ENCODE measurements at regions not wholly inside any gene's neighbourhood (a gene's known extent, or its start where the extent isn't known, plus 50 kb on each side); places are given as distances from the start of the nearest gene placed in this dataset.

DNA sequence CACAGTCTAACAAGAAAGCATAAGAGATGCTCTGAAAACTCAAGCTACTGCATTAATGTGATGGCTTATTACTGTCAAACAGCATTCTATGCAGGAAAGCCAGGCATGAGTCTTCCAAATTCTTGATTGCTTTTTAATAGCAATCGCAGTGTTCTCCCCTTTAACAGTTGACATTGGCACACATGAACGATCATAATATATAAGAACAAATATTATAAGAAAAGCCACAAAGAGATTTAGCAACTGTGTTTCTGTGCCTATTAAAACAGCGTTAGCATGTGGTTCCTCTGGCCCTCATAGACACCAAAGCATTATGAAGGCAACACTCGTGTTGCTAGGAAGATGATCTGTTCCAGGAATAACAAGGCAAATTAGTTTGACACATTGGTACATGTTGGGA, 245.0 kb downstream of the ACKR3 start (continued):
- TF ChIP-seq, protein P1, sequence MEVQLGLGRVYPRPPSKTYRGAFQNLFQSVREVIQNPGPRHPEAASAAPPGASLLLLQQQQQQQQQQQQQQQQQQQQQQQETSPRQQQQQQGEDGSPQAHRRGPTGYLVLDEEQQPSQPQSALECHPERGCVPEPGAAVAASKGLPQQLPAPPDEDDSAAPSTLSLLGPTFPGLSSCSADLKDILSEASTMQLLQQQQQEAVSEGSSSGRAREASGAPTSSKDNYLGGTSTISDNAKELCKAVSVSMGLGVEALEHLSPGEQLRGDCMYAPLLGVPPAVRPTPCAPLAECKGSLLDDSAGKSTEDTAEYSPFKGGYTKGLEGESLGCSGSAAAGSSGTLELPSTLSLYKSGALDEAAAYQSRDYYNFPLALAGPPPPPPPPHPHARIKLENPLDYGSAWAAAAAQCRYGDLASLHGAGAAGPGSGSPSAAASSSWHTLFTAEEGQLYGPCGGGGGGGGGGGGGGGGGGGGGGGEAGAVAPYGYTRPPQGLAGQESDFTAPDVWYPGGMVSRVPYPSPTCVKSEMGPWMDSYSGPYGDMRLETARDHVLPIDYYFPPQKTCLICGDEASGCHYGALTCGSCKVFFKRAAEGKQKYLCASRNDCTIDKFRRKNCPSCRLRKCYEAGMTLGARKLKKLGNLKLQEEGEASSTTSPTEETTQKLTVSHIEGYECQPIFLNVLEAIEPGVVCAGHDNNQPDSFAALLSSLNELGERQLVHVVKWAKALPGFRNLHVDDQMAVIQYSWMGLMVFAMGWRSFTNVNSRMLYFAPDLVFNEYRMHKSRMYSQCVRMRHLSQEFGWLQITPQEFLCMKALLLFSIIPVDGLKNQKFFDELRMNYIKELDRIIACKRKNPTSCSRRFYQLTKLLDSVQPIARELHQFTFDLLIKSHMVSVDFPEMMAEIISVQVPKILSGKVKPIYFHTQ (CRISPR knock-in tag; IDR thresholded peaks at IDR 0.05), result no peak
- TF ChIP-seq HMGA2 (CRISPR knock-in tag; IDR thresholded peaks at IDR 0.05) (no peak), IRF2 (CRISPR knock-in tag; IDR thresholded peaks at IDR 0.05; ENCODE audit: borderline replicate concordance, low read depth) (no peak)

DNA sequence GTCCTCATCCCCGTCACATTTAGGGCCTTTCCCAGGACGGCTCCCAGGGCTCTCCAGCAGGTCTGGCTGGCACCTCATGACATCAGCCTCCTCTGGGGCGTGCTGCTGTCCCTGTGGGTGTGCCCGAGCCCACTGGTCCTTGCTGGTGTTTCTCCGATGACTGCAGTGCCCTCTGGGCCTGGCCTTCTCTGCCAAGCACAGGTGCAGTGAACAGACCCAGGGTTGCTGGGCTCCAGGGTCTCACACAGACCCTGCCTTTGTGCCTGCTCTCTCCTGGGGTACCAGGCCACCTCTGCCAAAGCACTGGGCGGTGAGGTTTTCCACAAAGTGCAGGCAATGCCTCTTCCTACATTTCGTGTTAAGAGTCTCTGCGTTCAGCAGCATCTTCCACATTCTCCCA, 246.1 kb downstream of the ACKR3 start:
- Mint-ChIP-seq H3K9me3 (peaks cover 14% of the 10 kb centered on the region), H3K4me1 (peaks cover 14% of the 10 kb centered on the region), H3K4me3 (no peak overlapping the region), H3K27me3 (ENCODE audit: low read depth) (no peaks in the 10 kb centered on the region), H3K27ac (no peak overlapping the region), H3K36me3 (peaks cover 9% of the 10 kb centered on the region)
- no peak for DNase-seq (ENCODE audit: low spot score)
- ChIA-PET POLR2A (no interaction called here), CTCF (no interaction called here)
- no peak for ATAC-seq
- TF ChIP-seq HMGA2 (CRISPR knock-in tag; IDR thresholded peaks at IDR 0.05), result no peak
- no peak for TF ChIP-seq FOXK1 (CRISPR knock-in tag; IDR thresholded peaks at IDR 0.05)
- no peak for TF ChIP-seq ZNF138 (CRISPR knock-in tag; conservative IDR thresholded peaks at IDR 0.05)
- no peak for TF ChIP-seq GABPB1 (CRISPR knock-in tag; IDR thresholded peaks at IDR 0.05)
- TF ChIP-seq, protein P2, sequence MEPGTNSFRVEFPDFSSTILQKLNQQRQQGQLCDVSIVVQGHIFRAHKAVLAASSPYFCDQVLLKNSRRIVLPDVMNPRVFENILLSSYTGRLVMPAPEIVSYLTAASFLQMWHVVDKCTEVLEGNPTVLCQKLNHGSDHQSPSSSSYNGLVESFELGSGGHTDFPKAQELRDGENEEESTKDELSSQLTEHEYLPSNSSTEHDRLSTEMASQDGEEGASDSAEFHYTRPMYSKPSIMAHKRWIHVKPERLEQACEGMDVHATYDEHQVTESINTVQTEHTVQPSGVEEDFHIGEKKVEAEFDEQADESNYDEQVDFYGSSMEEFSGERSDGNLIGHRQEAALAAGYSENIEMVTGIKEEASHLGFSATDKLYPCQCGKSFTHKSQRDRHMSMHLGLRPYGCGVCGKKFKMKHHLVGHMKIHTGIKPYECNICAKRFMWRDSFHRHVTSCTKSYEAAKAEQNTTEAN (CRISPR knock-in tag; IDR thresholded peaks at IDR 0.05), result no peak
- TF ChIP-seq TCF7 (CRISPR knock-in tag; IDR thresholded peaks at IDR 0.05; ENCODE audit: low read depth), result no peak
- TF ChIP-seq ZNF396 (CRISPR knock-in tag; IDR thresholded peaks at IDR 0.05; ENCODE audit: borderline replicate concordance), result no peak
- TF ChIP-seq, protein P3, sequence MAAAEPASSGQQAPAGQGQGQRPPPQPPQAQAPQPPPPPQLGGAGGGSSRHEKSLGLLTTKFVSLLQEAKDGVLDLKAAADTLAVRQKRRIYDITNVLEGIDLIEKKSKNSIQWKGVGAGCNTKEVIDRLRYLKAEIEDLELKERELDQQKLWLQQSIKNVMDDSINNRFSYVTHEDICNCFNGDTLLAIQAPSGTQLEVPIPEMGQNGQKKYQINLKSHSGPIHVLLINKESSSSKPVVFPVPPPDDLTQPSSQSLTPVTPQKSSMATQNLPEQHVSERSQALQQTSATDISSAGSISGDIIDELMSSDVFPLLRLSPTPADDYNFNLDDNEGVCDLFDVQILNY (CRISPR knock-in tag; IDR thresholded peaks at IDR 0.05), result no peak
- no peak for TF ChIP-seq ATF1 (CRISPR knock-in tag; IDR thresholded peaks at IDR 0.05)
- no peak for TF ChIP-seq FOXP1 (CRISPR knock-in tag; IDR thresholded peaks at IDR 0.05; ENCODE audit: borderline replicate concordance)
- TF ChIP-seq ELF4 (CRISPR knock-in tag; IDR thresholded peaks at IDR 0.05; ENCODE audit: low read depth), result no peak
- TF ChIP-seq GTF2I (CRISPR knock-in tag; conservative IDR thresholded peaks at IDR 0.05), result no peak
- TF ChIP-seq, protein P4, sequence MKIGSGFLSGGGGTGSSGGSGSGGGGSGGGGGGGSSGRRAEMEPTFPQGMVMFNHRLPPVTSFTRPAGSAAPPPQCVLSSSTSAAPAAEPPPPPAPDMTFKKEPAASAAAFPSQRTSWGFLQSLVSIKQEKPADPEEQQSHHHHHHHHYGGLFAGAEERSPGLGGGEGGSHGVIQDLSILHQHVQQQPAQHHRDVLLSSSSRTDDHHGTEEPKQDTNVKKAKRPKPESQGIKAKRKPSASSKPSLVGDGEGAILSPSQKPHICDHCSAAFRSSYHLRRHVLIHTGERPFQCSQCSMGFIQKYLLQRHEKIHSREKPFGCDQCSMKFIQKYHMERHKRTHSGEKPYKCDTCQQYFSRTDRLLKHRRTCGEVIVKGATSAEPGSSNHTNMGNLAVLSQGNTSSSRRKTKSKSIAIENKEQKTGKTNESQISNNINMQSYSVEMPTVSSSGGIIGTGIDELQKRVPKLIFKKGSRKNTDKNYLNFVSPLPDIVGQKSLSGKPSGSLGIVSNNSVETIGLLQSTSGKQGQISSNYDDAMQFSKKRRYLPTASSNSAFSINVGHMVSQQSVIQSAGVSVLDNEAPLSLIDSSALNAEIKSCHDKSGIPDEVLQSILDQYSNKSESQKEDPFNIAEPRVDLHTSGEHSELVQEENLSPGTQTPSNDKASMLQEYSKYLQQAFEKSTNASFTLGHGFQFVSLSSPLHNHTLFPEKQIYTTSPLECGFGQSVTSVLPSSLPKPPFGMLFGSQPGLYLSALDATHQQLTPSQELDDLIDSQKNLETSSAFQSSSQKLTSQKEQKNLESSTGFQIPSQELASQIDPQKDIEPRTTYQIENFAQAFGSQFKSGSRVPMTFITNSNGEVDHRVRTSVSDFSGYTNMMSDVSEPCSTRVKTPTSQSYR (CRISPR knock-in tag; IDR thresholded peaks at IDR 0.05), result no peak
- TF ChIP-seq, protein P5, sequence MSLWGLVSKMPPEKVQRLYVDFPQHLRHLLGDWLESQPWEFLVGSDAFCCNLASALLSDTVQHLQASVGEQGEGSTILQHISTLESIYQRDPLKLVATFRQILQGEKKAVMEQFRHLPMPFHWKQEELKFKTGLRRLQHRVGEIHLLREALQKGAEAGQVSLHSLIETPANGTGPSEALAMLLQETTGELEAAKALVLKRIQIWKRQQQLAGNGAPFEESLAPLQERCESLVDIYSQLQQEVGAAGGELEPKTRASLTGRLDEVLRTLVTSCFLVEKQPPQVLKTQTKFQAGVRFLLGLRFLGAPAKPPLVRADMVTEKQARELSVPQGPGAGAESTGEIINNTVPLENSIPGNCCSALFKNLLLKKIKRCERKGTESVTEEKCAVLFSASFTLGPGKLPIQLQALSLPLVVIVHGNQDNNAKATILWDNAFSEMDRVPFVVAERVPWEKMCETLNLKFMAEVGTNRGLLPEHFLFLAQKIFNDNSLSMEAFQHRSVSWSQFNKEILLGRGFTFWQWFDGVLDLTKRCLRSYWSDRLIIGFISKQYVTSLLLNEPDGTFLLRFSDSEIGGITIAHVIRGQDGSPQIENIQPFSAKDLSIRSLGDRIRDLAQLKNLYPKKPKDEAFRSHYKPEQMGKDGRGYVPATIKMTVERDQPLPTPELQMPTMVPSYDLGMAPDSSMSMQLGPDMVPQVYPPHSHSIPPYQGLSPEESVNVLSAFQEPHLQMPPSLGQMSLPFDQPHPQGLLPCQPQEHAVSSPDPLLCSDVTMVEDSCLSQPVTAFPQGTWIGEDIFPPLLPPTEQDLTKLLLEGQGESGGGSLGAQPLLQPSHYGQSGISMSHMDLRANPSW (CRISPR knock-in tag; conservative IDR thresholded peaks at IDR 0.05; ENCODE audit: low read depth), result no peak
- no peak for TF ChIP-seq SP1 (CRISPR knock-in tag; conservative IDR thresholded peaks at IDR 0.05)
- no peak for TF ChIP-seq NFYB (CRISPR knock-in tag; conservative IDR thresholded peaks at IDR 0.05; ENCODE audit: low read depth)
